ENCODE measurements at regions not wholly inside any gene's neighbourhood (a gene's known extent, or its start where the extent isn't known, plus 50 kb on each side); places are given as distances from the start of the nearest gene placed in this dataset.

DNA sequence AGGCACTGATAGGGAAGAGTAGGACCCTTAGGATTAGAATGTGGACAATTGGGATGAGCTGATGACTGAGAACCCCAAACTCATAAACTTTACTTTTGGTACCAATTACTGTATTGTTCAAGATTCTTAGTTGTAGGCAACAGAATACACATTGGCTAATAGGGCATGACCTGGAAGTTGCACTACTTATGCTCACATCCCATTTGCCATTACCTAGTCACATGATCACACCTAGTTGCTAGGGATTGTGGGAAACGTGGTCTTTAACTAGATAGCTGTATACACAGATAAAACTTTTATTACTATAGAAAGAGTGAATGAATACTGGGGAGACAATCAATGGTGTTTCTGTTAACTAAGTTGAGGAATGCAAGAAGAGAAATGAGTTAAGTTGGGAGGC lies 113.4 kb upstream of the AKIRIN2 start:
- TF ChIP-seq, protein P1, sequence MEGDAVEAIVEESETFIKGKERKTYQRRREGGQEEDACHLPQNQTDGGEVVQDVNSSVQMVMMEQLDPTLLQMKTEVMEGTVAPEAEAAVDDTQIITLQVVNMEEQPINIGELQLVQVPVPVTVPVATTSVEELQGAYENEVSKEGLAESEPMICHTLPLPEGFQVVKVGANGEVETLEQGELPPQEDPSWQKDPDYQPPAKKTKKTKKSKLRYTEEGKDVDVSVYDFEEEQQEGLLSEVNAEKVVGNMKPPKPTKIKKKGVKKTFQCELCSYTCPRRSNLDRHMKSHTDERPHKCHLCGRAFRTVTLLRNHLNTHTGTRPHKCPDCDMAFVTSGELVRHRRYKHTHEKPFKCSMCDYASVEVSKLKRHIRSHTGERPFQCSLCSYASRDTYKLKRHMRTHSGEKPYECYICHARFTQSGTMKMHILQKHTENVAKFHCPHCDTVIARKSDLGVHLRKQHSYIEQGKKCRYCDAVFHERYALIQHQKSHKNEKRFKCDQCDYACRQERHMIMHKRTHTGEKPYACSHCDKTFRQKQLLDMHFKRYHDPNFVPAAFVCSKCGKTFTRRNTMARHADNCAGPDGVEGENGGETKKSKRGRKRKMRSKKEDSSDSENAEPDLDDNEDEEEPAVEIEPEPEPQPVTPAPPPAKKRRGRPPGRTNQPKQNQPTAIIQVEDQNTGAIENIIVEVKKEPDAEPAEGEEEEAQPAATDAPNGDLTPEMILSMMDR (IDR thresholded peaks at IDR 0.05), result no peak
- TF ChIP-seq POLR2A (IDR thresholded peaks at IDR 0.05), result no peak

Measured in body of pancreas (tissue), 4 donors.